ENCODE measurements at regions not wholly inside any gene's neighbourhood (a gene's known extent, or its start where the extent isn't known, plus 50 kb on each side); places are given as distances from the start of the nearest gene placed in this dataset.

GRCh38 chr11:25357133-25357532, 860.3 kb downstream of the LUZP2 start:
- DNase-seq (ENCODE audit: insufficient read length, low spot score) = no peak
- TF ChIP-seq CTCF (IDR thresholded peaks at IDR 0.05; ENCODE audit: insufficient read depth, missing control alignments) = no peak
- FAIRE-seq = no peak

GRCh38 chr11:25377466-25377865, 880.6 kb downstream of the LUZP2 start:
- no peak for FAIRE-seq
- TF ChIP-seq CTCF (IDR thresholded peaks at IDR 0.05; ENCODE audit: insufficient read depth, missing control alignments) = no peak
- DNase-seq (ENCODE audit: insufficient read length, low spot score) = no peak

- no peak for FAIRE-seq
- TF ChIP-seq CTCF (IDR thresholded peaks at IDR 0.05; ENCODE audit: insufficient read depth, missing control alignments) = no peak
- no peak for DNase-seq (ENCODE audit: insufficient read length, low spot score)
These were observed 900.0 kb downstream of the LUZP2 start for GRCh38 chr11:25396847-25397246.

GRCh38 chr11:25408146-25408545, 911.3 kb downstream of the LUZP2 start:
- FAIRE-seq = no peak
- TF ChIP-seq CTCF (IDR thresholded peaks at IDR 0.05; ENCODE audit: insufficient read depth, missing control alignments) = no peak
- no peak for DNase-seq (ENCODE audit: insufficient read length, low spot score)

- FAIRE-seq = no peak
- TF ChIP-seq CTCF (IDR thresholded peaks at IDR 0.05; ENCODE audit: insufficient read depth, missing control alignments) = no peak
- no peak for DNase-seq (ENCODE audit: insufficient read length, low spot score)
These were observed 916.1 kb upstream of the ANO3 start for GRCh38 chr11:25415793-25416192.

- no peak for TF ChIP-seq CTCF (IDR thresholded peaks at IDR 0.05; ENCODE audit: insufficient read depth, missing control alignments)
- no peak for FAIRE-seq
- no peak for DNase-seq (ENCODE audit: insufficient read length, low spot score)
These were observed 908.3 kb upstream of the ANO3 start for GRCh38 chr11:25423436-25424199.

- no peak for TF ChIP-seq CTCF (IDR thresholded peaks at IDR 0.05; ENCODE audit: insufficient read depth, missing control alignments)
- no peak for FAIRE-seq
- DNase-seq (ENCODE audit: insufficient read length, low spot score) = no peak
These were observed 899.6 kb upstream of the ANO3 start for GRCh38 chr11:25432376-25432775.
